ENCODE measurements at regions not wholly inside any gene's neighbourhood (a gene's known extent, or its start where the extent isn't known, plus 50 kb on each side); places are given as distances from the start of the nearest gene placed in this dataset.

GRCh38 chr3:79864077-79864476 lies 96.3 kb upstream of the ROBO1 start:
- no peak overlapping the region for H3K4me3 ChIP-seq (ENCODE audit: low read depth, low read length)
- no peak for DNase-seq (ENCODE audit: low read depth)
- TF ChIP-seq CTCF (IDR thresholded peaks at IDR 0.05; ENCODE audit: insufficient read depth, low read depth, low read length), result no peak

- no peak overlapping the region for H3K4me3 ChIP-seq (ENCODE audit: low read depth, low read length)
- DNase-seq (ENCODE audit: low read depth), result no peak
- no peak for TF ChIP-seq CTCF (IDR thresholded peaks at IDR 0.05; ENCODE audit: insufficient read depth, low read depth, low read length)
These were observed 81.1 kb upstream of the ROBO1 start for GRCh38 chr3:79848876-79849275.

GRCh38 chr3:79847928-79848327 lies 80.1 kb upstream of the ROBO1 start:
- H3K4me3 ChIP-seq (ENCODE audit: low read depth, low read length), result no peak overlapping the region
- DNase-seq (ENCODE audit: low read depth), result no peak
- no peak for TF ChIP-seq CTCF (IDR thresholded peaks at IDR 0.05; ENCODE audit: insufficient read depth, low read depth, low read length)

- DNase-seq (ENCODE audit: low read depth), result no peak
- no peak overlapping the region for H3K4me3 ChIP-seq (ENCODE audit: low read depth, low read length)
- TF ChIP-seq CTCF (IDR thresholded peaks at IDR 0.05; ENCODE audit: insufficient read depth, low read depth, low read length), result no peak
These were observed 78.5 kb upstream of the ROBO1 start for GRCh38 chr3:79846148-79846933.

- no peak overlapping the region for H3K4me3 ChIP-seq (ENCODE audit: low read depth, low read length)
- TF ChIP-seq CTCF (IDR thresholded peaks at IDR 0.05; ENCODE audit: insufficient read depth, low read depth, low read length), result no peak
- no peak for DNase-seq (ENCODE audit: low read depth)
These were observed 77.7 kb upstream of the ROBO1 start for GRCh38 chr3:79845546-79845945.

GRCh38 chr3:79844176-79844575 lies 76.4 kb upstream of the ROBO1 start:
- no peak overlapping the region for H3K4me3 ChIP-seq (ENCODE audit: low read depth, low read length)
- DNase-seq (ENCODE audit: low read depth), result no peak
- TF ChIP-seq CTCF (IDR thresholded peaks at IDR 0.05; ENCODE audit: insufficient read depth, low read depth, low read length), result no peak

- TF ChIP-seq CTCF (IDR thresholded peaks at IDR 0.05; ENCODE audit: insufficient read depth, low read depth, low read length), result no peak
- DNase-seq (ENCODE audit: low read depth), result no peak
- no peak overlapping the region for H3K4me3 ChIP-seq (ENCODE audit: low read depth, low read length)
These were observed 75.4 kb upstream of the ROBO1 start for GRCh38 chr3:79843180-79843579.

Measured in fibroblast of villous mesenchyme (primary cell).